Tibial artery (tissue), 4 donors: ENCODE measurements at regions not wholly inside any gene's neighbourhood (a gene's known extent, or its start where the extent isn't known, plus 50 kb on each side); places are given as distances from the start of the nearest gene placed in this dataset.

Source experiments
- DNase-seq, 2 donors: peaks; one replicate each; pipeline ENCODE4 v3.0.0-alpha.2; 2019
- H3K27ac ChIP-seq, 2 donors: fragments of 200-600 bp; sonication (generic) in 1 of 2; 1 replicate in 1 of 2; 2 replicates in 1 of 2; pipeline ENCODE4 v1.5.1; 2018 to 2019; ENCODE audit warnings: mild to moderate bottlenecking in 1 of 2
- H3K27me3 ChIP-seq, 2 donors: fragments of 200-600 bp; sonication (generic) in 1 of 2; one replicate each; pipeline versions ENCODE4 v1.5.1 to v1.6.0; 2016 to 2019
- H3K36me3 ChIP-seq, 3 donors: fragments of 200-600 bp; sonication (generic) in 2 of 3; one replicate each; pipeline ENCODE4 v1.5.1; 2016 to 2019; ENCODE audit warnings: mild to moderate bottlenecking in 2 of 3
- H3K4me1 ChIP-seq, 4 donors: fragments of 200-600 bp; sonication (generic) in 2 of 4; 1 replicate in 3 of 4; 2 replicates in 1 of 4; pipeline ENCODE4 v1.5.1; 2016 to 2019
- H3K4me3 ChIP-seq, 2 donors: fragments of 200-600 bp; sonication (generic) in 1 of 2; 1 replicate in 1 of 2; 2 replicates in 1 of 2; pipeline ENCODE4 v1.5.1; 2018 to 2019; ENCODE audit warnings: mild to moderate bottlenecking in 2 of 2
- H3K9me3 ChIP-seq, 3 donors: fragments of 200-600 bp; sonication (generic) in 1 of 3; one replicate each; pipeline ENCODE4 v1.5.1; 2016 to 2019
- CTCF ChIP-seq, 2 experiments: fragments of 200-600 bp in 1 of 2; fragments of 450-650 bp in 1 of 2; IDR thresholded peaks; one replicate each; pipeline ENCODE4 v1.5.1; 2017 to 2019; ENCODE audit warnings: antibody characterized with exemption in 2 of 2, mild to moderate bottlenecking in 1 of 2, moderate library complexity in 1 of 2
- intact Hi-C: fragments of 100-400 bp; cut with DNase I; formaldehyde crosslinking; loops from one replicate; pipeline ENCODE4 v1.15.0; 2023; ENCODE audit warnings: low total_unique reads

DNA sequence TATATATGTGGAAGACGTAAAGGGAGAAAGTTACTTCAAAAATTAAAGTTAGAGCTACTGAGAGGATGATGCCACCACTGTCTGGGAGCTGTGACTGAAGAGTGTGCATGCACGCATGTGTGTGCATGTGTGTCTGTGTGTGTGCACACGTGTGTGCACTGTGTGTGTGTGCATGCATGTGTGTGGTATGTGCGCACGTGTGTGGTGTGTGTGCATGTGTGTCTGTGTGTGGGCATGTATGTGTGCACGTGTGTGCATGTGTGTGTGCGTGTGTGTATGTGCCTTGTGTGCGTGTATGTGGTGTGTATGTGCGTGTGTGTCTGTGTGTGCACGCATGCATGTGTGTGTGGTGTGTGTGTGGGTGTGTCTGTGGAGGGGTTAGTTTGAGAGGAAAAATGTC, 473.4 kb downstream of the CMPK2 start:
- intact Hi-C loops, result no loop called here
- no peak for TF ChIP-seq CTCF (IDR thresholded peaks at IDR 0.05)
- Histone ChIP-seq H3K4me1 (no peaks in the 10 kb centered on the region), H3K4me3 (no peak overlapping the region), H3K27me3 (no peaks in the 10 kb centered on the region), H3K9me3 (no peaks in the 10 kb centered on the region), H3K27ac (no peak overlapping the region), H3K36me3 (no peaks in the 10 kb centered on the region)
- no peak for DNase-seq

GRCh38 chr2:6392966-6393365, 472.7 kb downstream of the CMPK2 start:
- H3K4me1 ChIP-seq, result no peaks in the 10 kb centered on the region
- H3K9me3 ChIP-seq, result no peaks in the 10 kb centered on the region
- intact Hi-C loops, result no loop called here
- DNase-seq, result no peak
- no peak overlapping the region for H3K27ac ChIP-seq
- H3K36me3 ChIP-seq, result no peaks in the 10 kb centered on the region
- H3K4me3 ChIP-seq, result no peak overlapping the region
- no peaks in the 10 kb centered on the region for H3K27me3 ChIP-seq
- no peak for TF ChIP-seq CTCF (IDR thresholded peaks at IDR 0.05)

- Histone ChIP-seq H3K27me3 (no peaks in the 10 kb centered on the region), H3K9me3 (no peaks in the 10 kb centered on the region), H3K4me3 (no peak overlapping the region), H3K36me3 (no peaks in the 10 kb centered on the region), H3K27ac (no peak overlapping the region), H3K4me1 (no peaks in the 10 kb centered on the region)
- intact Hi-C loops, result no loop called here
- DNase-seq, result no peak
- TF ChIP-seq CTCF (IDR thresholded peaks at IDR 0.05), result no peak
Measured at GRCh38 chr2:6393819-6394218, 471.9 kb downstream of the CMPK2 start.

- no peaks in the 10 kb centered on the region for H3K27me3 ChIP-seq
- no peaks in the 10 kb centered on the region for H3K9me3 ChIP-seq
- no peaks in the 10 kb centered on the region for H3K36me3 ChIP-seq
- TF ChIP-seq CTCF (IDR thresholded peaks at IDR 0.05), result no peak
- no peaks in the 10 kb centered on the region for H3K4me1 ChIP-seq
- intact Hi-C loops, result no loop called here
- DNase-seq, result no peak
- H3K27ac ChIP-seq, result no peak overlapping the region
- no peak overlapping the region for H3K4me3 ChIP-seq
Measured at GRCh38 chr2:6394276-6394675, 471.4 kb downstream of the CMPK2 start.

- Histone ChIP-seq H3K9me3 (no peaks in the 10 kb centered on the region), H3K4me1 (no peaks in the 10 kb centered on the region), H3K36me3 (no peaks in the 10 kb centered on the region), H3K27me3 (no peaks in the 10 kb centered on the region), H3K4me3 (no peak overlapping the region), H3K27ac (no peak overlapping the region)
- intact Hi-C loops, result no loop called here
- no peak for DNase-seq
- TF ChIP-seq CTCF (IDR thresholded peaks at IDR 0.05), result no peak
Measured at GRCh38 chr2:6398421-6398820, 467.3 kb downstream of the CMPK2 start.

DNA sequence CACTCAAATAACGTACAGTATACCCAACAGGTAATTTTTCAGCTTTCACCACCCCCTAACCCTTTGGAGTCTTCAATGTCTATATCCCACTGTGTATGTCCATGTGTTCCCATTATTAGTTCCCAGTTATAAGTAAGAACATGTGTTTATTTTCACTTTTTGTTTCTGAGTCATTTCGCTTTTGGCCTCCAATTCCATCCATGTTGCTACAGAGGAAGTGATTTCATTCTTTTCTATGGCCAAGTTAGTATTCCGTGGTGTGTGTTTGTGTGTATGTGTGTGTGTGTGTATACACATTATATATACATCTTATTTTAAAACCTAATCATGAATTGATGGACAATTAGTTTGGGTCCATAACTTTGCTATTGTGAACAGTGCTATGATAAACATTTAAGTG, 464.4 kb downstream of the CMPK2 start:
- H3K9me3 ChIP-seq, result no peaks in the 10 kb centered on the region
- no peaks in the 10 kb centered on the region for H3K36me3 ChIP-seq
- no peak overlapping the region for H3K4me3 ChIP-seq
- no peak for TF ChIP-seq CTCF (IDR thresholded peaks at IDR 0.05)
- H3K27me3 ChIP-seq, result no peaks in the 10 kb centered on the region
- no peak overlapping the region for H3K27ac ChIP-seq
- intact Hi-C loops, result no loop called here
- no peaks in the 10 kb centered on the region for H3K4me1 ChIP-seq
- DNase-seq, result no peak
